Activated CD8-positive, alpha-beta T cell treated with anti-CD3 and anti-CD28 coated beads for 36 hours (primary cell): ENCODE measurements at regions not wholly inside any gene's neighbourhood (a gene's known extent, or its start where the extent isn't known, plus 50 kb on each side); places are given as distances from the start of the nearest gene placed in this dataset.

ENCODE experiments used
- ATAC-seq: fragments of 200-7000 bp; cut with Tn5 transposase; one replicate; pipeline ENCODE4 v1.10.0; 2021; ENCODE audit warnings: mild to moderate bottlenecking, moderate library complexity
- CTCF ChIA-PET: fragments of 350-600 bp; sonication (Branson Sonifier 250); formaldehyde crosslinking; loops from one replicate; lab custom pipeline; 2021; ENCODE audit warnings: antibody characterized with exemption; lab: Charles Lee
- POLR2A ChIA-PET: fragments of 350-600 bp; sonication (Branson Sonifier 250); formaldehyde crosslinking; loops from one replicate; lab custom pipeline; 2021; ENCODE audit warnings: antibody characterized with exemption; lab: Charles Lee
- DNase-seq: peaks from one replicate; pipeline ENCODE4 v3.0.0-alpha.2; 2020
- H3K27ac Mint-ChIP-seq: one replicate; pipeline ENCODE4 v1.8.0; 2021; ENCODE audit warnings: mild to moderate bottlenecking, mixed read lengths
- H3K27me3 Mint-ChIP-seq: one replicate; pipeline ENCODE4 v1.8.0; 2021; ENCODE audit warnings: mixed read lengths
- H3K36me3 Mint-ChIP-seq: one replicate; pipeline ENCODE4 v1.8.0; 2021; ENCODE audit warnings: low read depth, mixed read lengths
- H3K4me1 Mint-ChIP-seq: one replicate; pipeline ENCODE4 v1.8.0; 2021; ENCODE audit warnings: low read depth, mixed read lengths
- H3K4me3 Mint-ChIP-seq: one replicate; pipeline ENCODE4 v1.8.0; 2021; ENCODE audit warnings: mild to moderate bottlenecking, moderate library complexity, mixed read lengths
- H3K9me3 Mint-ChIP-seq: one replicate; pipeline ENCODE4 v1.8.0; 2021; ENCODE audit warnings: mixed read lengths
- intact Hi-C: fragments of 100-400 bp; cut with micrococcal nuclease; formaldehyde crosslinking; loops from one replicate; pipeline ENCODE4 v1.10.0; 2022
- TF ChIP-seq, protein P1 (sequence below): fragments of 200-600 bp; IDR thresholded peaks from one replicate; pipeline ENCODE4 v1.8.0; 2022; ENCODE audit warnings: antibody characterized with exemption, mild to moderate bottlenecking

DNA sequence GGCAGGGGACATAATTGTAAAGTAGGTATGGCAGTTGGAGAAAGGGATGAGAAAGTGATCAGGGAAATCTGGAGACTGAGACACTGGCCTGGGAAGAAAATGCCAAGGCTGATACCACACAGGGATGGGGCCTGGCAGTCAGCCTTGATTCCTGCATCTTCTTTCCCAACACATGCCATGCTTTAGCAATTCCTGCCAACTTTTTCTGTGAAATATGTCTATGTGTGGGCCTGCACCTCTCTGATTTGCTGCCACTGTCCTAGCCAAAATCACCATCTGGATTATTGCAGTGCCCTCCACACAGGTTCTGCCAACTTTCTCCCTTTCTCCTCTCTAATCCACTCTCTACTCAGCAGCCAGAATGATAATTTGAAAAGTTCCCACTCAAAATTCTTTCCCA is 759.8 kb upstream of the CITED2 start:
- Mint-ChIP-seq H3K27ac (no peak overlapping the region), H3K4me3 (no peak overlapping the region), H3K27me3 (no peaks in the 10 kb centered on the region), H3K9me3 (peaks cover 17% of the 10 kb centered on the region), H3K4me1 (no peaks in the 10 kb centered on the region), H3K36me3 (no peaks in the 10 kb centered on the region)
- no peak for DNase-seq
- no peak for ATAC-seq
- POLR2A ChIA-PET = no interaction called here
- CTCF ChIA-PET = interaction anchor here (1.1 kb wide), 1 partner anchor 24 kb away, joined by 3 read pairs; no protein-coding TSS in a partner anchor
- TF ChIP-seq, protein P1, sequence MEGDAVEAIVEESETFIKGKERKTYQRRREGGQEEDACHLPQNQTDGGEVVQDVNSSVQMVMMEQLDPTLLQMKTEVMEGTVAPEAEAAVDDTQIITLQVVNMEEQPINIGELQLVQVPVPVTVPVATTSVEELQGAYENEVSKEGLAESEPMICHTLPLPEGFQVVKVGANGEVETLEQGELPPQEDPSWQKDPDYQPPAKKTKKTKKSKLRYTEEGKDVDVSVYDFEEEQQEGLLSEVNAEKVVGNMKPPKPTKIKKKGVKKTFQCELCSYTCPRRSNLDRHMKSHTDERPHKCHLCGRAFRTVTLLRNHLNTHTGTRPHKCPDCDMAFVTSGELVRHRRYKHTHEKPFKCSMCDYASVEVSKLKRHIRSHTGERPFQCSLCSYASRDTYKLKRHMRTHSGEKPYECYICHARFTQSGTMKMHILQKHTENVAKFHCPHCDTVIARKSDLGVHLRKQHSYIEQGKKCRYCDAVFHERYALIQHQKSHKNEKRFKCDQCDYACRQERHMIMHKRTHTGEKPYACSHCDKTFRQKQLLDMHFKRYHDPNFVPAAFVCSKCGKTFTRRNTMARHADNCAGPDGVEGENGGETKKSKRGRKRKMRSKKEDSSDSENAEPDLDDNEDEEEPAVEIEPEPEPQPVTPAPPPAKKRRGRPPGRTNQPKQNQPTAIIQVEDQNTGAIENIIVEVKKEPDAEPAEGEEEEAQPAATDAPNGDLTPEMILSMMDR = no peak
- intact Hi-C loops = no loop called here

DNA sequence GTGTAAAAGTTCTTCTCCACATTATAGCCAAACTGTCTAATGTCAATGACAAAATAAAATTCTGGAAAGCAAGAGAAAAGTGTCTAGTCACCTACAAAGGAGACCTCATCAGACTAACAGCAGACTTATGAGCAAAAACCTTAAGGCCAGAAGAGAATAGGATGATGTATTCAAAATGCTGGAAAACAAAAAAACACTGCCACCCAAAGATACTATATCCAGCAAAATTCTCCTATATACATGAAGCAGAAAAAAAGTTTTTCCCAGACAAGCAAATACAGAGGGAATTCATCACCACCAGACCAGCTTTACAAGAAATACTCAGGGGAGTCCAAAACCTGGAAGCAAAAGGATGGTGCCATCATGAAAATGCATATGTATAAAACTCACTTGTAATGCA is 755.6 kb upstream of the CITED2 start:
- ChIA-PET POLR2A (no interaction called here), CTCF (no interaction called here)
- TF ChIP-seq, protein P1 = no peak
- H3K4me3 Mint-ChIP-seq = no peak overlapping the region
- peaks cover 2% of the 10 kb centered on the region for H3K27me3 Mint-ChIP-seq
- no peak overlapping the region for H3K27ac Mint-ChIP-seq
- DNase-seq (no peak), ATAC-seq (no peak)
- H3K9me3 Mint-ChIP-seq = peaks cover 20% of the 10 kb centered on the region
- no peaks in the 10 kb centered on the region for H3K4me1 Mint-ChIP-seq
- intact Hi-C loops = no loop called here
- H3K36me3 Mint-ChIP-seq = no peaks in the 10 kb centered on the region

DNA sequence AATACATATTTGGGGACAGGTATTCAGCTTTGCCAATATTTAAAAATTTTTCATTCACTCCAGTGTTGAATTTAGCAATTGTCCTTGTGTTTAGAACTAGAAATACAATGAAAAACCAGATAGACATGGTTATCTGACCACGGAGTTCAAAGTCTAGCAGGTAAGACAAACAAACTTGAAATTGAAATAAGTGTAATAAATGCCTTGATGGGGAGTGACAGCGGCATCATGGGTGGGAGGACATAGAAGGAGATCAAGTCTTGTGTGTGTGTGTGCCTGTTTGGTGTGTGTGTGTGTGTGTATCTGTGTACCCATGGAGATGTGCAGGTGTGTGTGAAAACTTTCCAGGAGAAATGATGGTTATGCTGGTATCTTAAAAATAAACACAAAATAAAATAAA is 750.0 kb upstream of the CITED2 start:
- Mint-ChIP-seq H3K9me3 (peaks cover 8% of the 10 kb centered on the region), H3K27ac (no peak overlapping the region), H3K4me3 (no peak overlapping the region), H3K4me1 (no peaks in the 10 kb centered on the region), H3K27me3 (peaks cover 5% of the 10 kb centered on the region), H3K36me3 (no peaks in the 10 kb centered on the region)
- ChIA-PET POLR2A (no interaction called here), CTCF (no interaction called here)
- ATAC-seq = no peak
- DNase-seq = no peak
- intact Hi-C loops = no loop called here
- TF ChIP-seq, protein P1 = no peak

DNA sequence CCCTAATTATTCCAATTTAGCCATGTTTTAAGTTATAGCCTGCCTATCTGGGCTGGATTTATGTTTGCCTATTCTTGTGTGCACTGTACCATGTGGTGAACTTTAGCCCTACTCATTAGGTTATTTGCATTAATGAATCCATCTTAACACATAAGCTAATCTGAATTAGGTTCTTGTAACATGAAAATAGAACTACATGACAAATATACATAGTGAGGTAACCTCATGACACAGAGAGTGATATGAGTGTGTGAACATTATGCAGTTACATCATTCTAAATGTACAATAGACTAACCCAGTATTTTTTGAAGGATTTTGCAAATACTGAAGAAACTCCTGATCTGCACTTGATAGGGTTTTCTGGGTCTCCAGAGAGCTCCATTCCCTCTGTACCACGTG is 733.7 kb upstream of the CITED2 start:
- Mint-ChIP-seq H3K36me3 (no peaks in the 10 kb centered on the region), H3K27me3 (peaks cover 4% of the 10 kb centered on the region), H3K27ac (no peak overlapping the region), H3K4me3 (no peak overlapping the region), H3K4me1 (no peaks in the 10 kb centered on the region), H3K9me3 (no peaks in the 10 kb centered on the region)
- ATAC-seq (no peak), DNase-seq (no peak)
- ChIA-PET CTCF (no interaction called here), POLR2A (no interaction called here)
- intact Hi-C loops = no loop called here
- TF ChIP-seq, protein P1 = no peak

DNA sequence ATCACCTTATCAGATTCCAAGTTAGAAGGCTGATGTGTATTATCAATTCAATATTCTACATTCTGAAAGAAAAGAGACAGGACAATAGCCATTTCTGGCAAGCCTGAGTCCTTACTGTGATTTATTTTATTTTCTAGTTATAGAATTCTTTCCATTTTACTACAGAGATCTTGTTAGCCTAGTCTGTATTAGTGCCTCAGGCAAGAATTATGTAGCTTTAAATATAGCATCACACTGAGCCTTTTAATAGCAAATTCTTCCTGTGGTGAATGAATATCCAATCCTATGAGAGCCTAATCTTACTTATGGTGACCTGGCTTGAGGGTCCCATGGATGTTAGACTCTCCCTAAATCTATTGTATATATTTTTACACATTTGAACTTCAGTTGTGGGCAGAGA is 732.8 kb upstream of the CITED2 start:
- H3K9me3 Mint-ChIP-seq = no peaks in the 10 kb centered on the region
- H3K27me3 Mint-ChIP-seq = peaks cover under 1% of the 10 kb centered on the region
- ChIA-PET CTCF (no interaction called here), POLR2A (no interaction called here)
- no peak overlapping the region for H3K4me3 Mint-ChIP-seq
- no peaks in the 10 kb centered on the region for H3K36me3 Mint-ChIP-seq
- no peak overlapping the region for H3K27ac Mint-ChIP-seq
- H3K4me1 Mint-ChIP-seq = no peaks in the 10 kb centered on the region
- no peak for ATAC-seq
- TF ChIP-seq, protein P1 = no peak
- intact Hi-C loops = no loop called here
- DNase-seq = no peak
